SK-N-MC (cell line): ENCODE measurements at regions not wholly inside any gene's neighbourhood (a gene's known extent, or its start where the extent isn't known, plus 50 kb on each side); places are given as distances from the start of the nearest gene placed in this dataset.

Experiments used
- DNase-seq: peaks from one replicate; pipeline ENCODE4 v3.0.0-alpha.2; 2011; ENCODE audit warnings: low read depth, low spot score
- H3K27ac ChIP-seq: fragments of 200-600 bp; sonication (generic); 2 replicates; pipeline ENCODE4 v1.5.1; 2016; ENCODE audit warnings: mixed run types
- H3K36me3 ChIP-seq: fragments of 200-600 bp; sonication (generic); 2 replicates; pipeline ENCODE4 v1.6.1; 2017; ENCODE audit warnings: antibody characterized with exemption, low read length, mixed read lengths; ENCODE audit not compliant: insufficient read depth
- H3K4me3 ChIP-seq: fragments of 200-600 bp; sonication (generic); 2 replicates; pipeline ENCODE4 v1.5.1; 2016
- H3K9ac ChIP-seq: fragments of 200-600 bp; sonication (generic); 2 replicates; pipeline ENCODE4 v1.8.0; 2017; ENCODE audit warnings: mixed run types, mixed read lengths; ENCODE audit not compliant: insufficient read length
- H3K9me3 ChIP-seq: fragments of 200-600 bp; sonication (generic); 2 replicates; pipeline ENCODE4 v1.6.1; 2017; ENCODE audit warnings: low read depth, mild to moderate bottlenecking, antibody characterized with exemption, low read length, moderate library complexity, mixed read lengths
- EZH2 ChIP-seq: fragments of 200-600 bp; sonication (generic); IDR thresholded peaks from one replicate; pipeline ENCODE4 v1.6.1; 2017; ENCODE audit warnings: antibody characterized with exemption
- FOXP2 ChIP-seq: optimal IDR thresholded peaks from 2 replicates; pipeline ENCODE3; 2011; ENCODE audit warnings: mild to moderate bottlenecking, moderate library complexity; ENCODE audit not compliant: insufficient read depth; ENCODE audit errors: extremely low read length, control extremely low read depth
- POLR2AphosphoS5 ChIP-seq: IDR thresholded peaks from 2 replicates; pipeline ENCODE4 v1.6.1; 2012; ENCODE audit warnings: mild to moderate bottlenecking, low read depth, low read length, borderline replicate concordance

- H3K36me3 ChIP-seq: no peaks in the 10 kb centered on the region
- no peak for DNase-seq
- no peak for TF ChIP-seq POLR2AphosphoS5
- TF ChIP-seq FOXP2: no peak
- no peak for TF ChIP-seq EZH2
- no peaks in the 10 kb centered on the region for H3K9me3 ChIP-seq
- no peak overlapping the region for H3K27ac ChIP-seq
- no peak overlapping the region for H3K4me3 ChIP-seq
- H3K9ac ChIP-seq: no peak overlapping the region
These were observed 96.0 kb upstream of the ATP10A start for GRCh38 chr15:25959100-25959499.

- DNase-seq: no peak
- Histone ChIP-seq H3K9ac (no peak overlapping the region), H3K9me3 (no peaks in the 10 kb centered on the region), H3K36me3 (no peaks in the 10 kb centered on the region), H3K4me3 (no peak overlapping the region), H3K27ac (no peak overlapping the region)
- TF ChIP-seq EZH2 (no peak), FOXP2 (no peak), POLR2AphosphoS5 (no peak)
These were observed 92.5 kb upstream of the ATP10A start for GRCh38 chr15:25955628-25956027.

- TF ChIP-seq POLR2AphosphoS5 (no peak), EZH2 (no peak), FOXP2 (no peak)
- H3K9ac ChIP-seq: no peak overlapping the region
- H3K36me3 ChIP-seq: no peaks in the 10 kb centered on the region
- no peaks in the 10 kb centered on the region for H3K9me3 ChIP-seq
- no peak overlapping the region for H3K27ac ChIP-seq
- no peak for DNase-seq
- H3K4me3 ChIP-seq: no peak overlapping the region
These were observed 91.3 kb upstream of the ATP10A start for GRCh38 chr15:25954398-25954797.

- H3K9me3 ChIP-seq: no peaks in the 10 kb centered on the region
- no peak overlapping the region for H3K9ac ChIP-seq
- TF ChIP-seq POLR2AphosphoS5 (no peak), FOXP2 (no peak), EZH2 (no peak)
- no peak overlapping the region for H3K27ac ChIP-seq
- no peak overlapping the region for H3K4me3 ChIP-seq
- no peaks in the 10 kb centered on the region for H3K36me3 ChIP-seq
- DNase-seq: no peak
These were observed 86.9 kb upstream of the ATP10A start for GRCh38 chr15:25950014-25950413.

- H3K9me3 ChIP-seq: no peaks in the 10 kb centered on the region
- TF ChIP-seq FOXP2 (no peak), POLR2AphosphoS5 (no peak), EZH2 (no peak)
- H3K27ac ChIP-seq: no peak overlapping the region
- no peaks in the 10 kb centered on the region for H3K36me3 ChIP-seq
- H3K9ac ChIP-seq: no peak overlapping the region
- no peak overlapping the region for H3K4me3 ChIP-seq
- no peak for DNase-seq
These were observed 84.5 kb upstream of the ATP10A start for GRCh38 chr15:25947323-25948314.

- H3K27ac ChIP-seq: no peak overlapping the region
- DNase-seq: no peak
These were observed 83.2 kb upstream of the ATP10A start for GRCh38 chr15:25946241-25946805.

GRCh38 chr15:25944386-25944785 lies 81.3 kb upstream of the ATP10A start:
- H3K27ac ChIP-seq: no peak overlapping the region
- no peak overlapping the region for H3K9ac ChIP-seq
- TF ChIP-seq POLR2AphosphoS5 (no peak), EZH2 (no peak), FOXP2 (no peak)
- H3K4me3 ChIP-seq: no peak overlapping the region
- DNase-seq: no peak
- no peaks in the 10 kb centered on the region for H3K36me3 ChIP-seq
- no peaks in the 10 kb centered on the region for H3K9me3 ChIP-seq

More at GRCh38 chr15:25946241-25946805, 83.2 kb upstream of the ATP10A start:
- Histone ChIP-seq H3K36me3 (no peaks in the 10 kb centered on the region), H3K9me3 (no peaks in the 10 kb centered on the region), H3K4me3 (no peak overlapping the region), H3K9ac (no peak overlapping the region)
- TF ChIP-seq EZH2 (no peak), FOXP2 (no peak), POLR2AphosphoS5 (no peak)

- Histone ChIP-seq H3K9ac (no peak overlapping the region), H3K4me3 (no peak overlapping the region), H3K36me3 (no peaks in the 10 kb centered on the region), H3K27ac (no peak overlapping the region), H3K9me3 (no peaks in the 10 kb centered on the region)
- DNase-seq: no peak
- TF ChIP-seq POLR2AphosphoS5: no peak
- no peak for TF ChIP-seq FOXP2
- no peak for TF ChIP-seq EZH2
These were observed 80.7 kb upstream of the ATP10A start for GRCh38 chr15:25943831-25944230.

- TF ChIP-seq EZH2 (no peak), FOXP2 (no peak), POLR2AphosphoS5 (no peak)
- H3K4me3 ChIP-seq: no peak overlapping the region
- no peaks in the 10 kb centered on the region for H3K9me3 ChIP-seq
- no peak overlapping the region for H3K27ac ChIP-seq
- DNase-seq: no peak
- no peak overlapping the region for H3K9ac ChIP-seq
- H3K36me3 ChIP-seq: no peaks in the 10 kb centered on the region
These were observed 76.0 kb upstream of the ATP10A start for GRCh38 chr15:25939122-25939521.
